Right cardiac atrium (tissue), 5 donors: ENCODE measurements at regions not wholly inside any gene's neighbourhood (a gene's known extent, or its start where the extent isn't known, plus 50 kb on each side); places are given as distances from the start of the nearest gene placed in this dataset.
"Not testable (repeated sequence)": the region's sequence is repeated elsewhere in the genome, so short reads cannot be mapped to it uniquely, and the experiment has no call there.

Source experiments
- ATAC-seq, 2 donors: fragments of 200-7000 bp; cut with Tn5 transposase; one replicate each; pipeline versions ENCODE4 v1.8.0 to v1.9.1; 2020; ENCODE audit warnings: moderate library complexity in 2 of 2, mild to moderate bottlenecking in 1 of 2
- DNase-seq, 3 donors: peaks; one replicate each; pipeline ENCODE4 v3.0.0-alpha.2; 2020
- H3K27ac ChIP-seq: one replicate; pipeline ENCODE4 v1.5.1; 2013; ENCODE audit warnings: mild to moderate bottlenecking, low read length, control low read depth, moderate library complexity
- H3K27me3 ChIP-seq: one replicate; pipeline ENCODE4 v1.6.1; 2013; ENCODE audit not compliant: control insufficient read depth, insufficient read depth
- H3K4me1 ChIP-seq: one replicate; pipeline ENCODE4 v1.6.1; 2013; ENCODE audit warnings: low read length; ENCODE audit not compliant: control insufficient read depth, insufficient read depth
- H3K4me3 ChIP-seq: one replicate; pipeline ENCODE4 v1.5.1; 2013; ENCODE audit warnings: low read length, control low read depth
- H3K9me3 ChIP-seq: one replicate; pipeline ENCODE4 v1.6.1; 2013; ENCODE audit warnings: low read length; ENCODE audit not compliant: control insufficient read depth
- WGBS: extraction: QIAGEN DNeasy Blood & Tissue Kit; methylation state at CpG from one replicate; pipeline ENCODE4 v1.1.7; 2013; 5-methylcytosine and 5-hydroxymethylcytosine counted together
- intact Hi-C, 4 donors: fragments of 100-400 bp; cut with DNase I; formaldehyde crosslinking; loops; one replicate each; pipeline versions ENCODE4 v1.11.0 to v1.14.0; 2022 to 2023
- donor health status: healthy with polysubstance abuse.
- donor health status: DM: no; HTN: yes; CAD: no.
- donor health status: DM: no; HTN: no; CAD: no.
- donor health status: DM: no; HTN: yes; CAD: no; lungs with severe emphysema.
- donor health status: DM: yes; HTN: yes; CAD: no.

DNA sequence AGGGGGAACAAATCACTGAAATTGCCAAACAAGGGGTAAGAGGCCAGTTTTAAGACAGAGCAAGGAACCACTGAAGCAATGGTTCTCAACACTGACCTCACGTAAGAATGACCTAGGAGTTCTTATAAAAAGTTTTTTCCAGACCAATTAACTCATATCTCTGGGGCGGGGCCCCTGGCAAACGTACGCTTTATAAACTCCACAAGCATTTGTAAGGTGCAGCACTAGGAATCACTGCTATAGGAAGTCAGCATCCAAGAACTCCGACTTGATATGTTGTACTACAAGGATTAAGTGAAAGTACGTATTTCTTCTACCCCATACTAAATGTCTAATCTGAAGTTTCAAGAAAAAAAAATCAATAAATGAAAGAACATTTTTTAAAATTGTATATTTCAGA, 269.9 kb downstream of the RCHY1 start:
- Histone ChIP-seq H3K4me1 (no peaks in the 10 kb centered on the region), H3K27ac (no peak overlapping the region), H3K4me3 (no peak overlapping the region), H3K27me3 (no peaks in the 10 kb centered on the region), H3K9me3 (no peaks in the 10 kb centered on the region)
- intact Hi-C loops, result no loop called here
- ATAC-seq, result no peak
- WGBS, result 84% methylated on average over 6 of the region's 6 CpGs
- no peak for DNase-seq

- Histone ChIP-seq H3K27me3 (no peaks in the 10 kb centered on the region), H3K4me1 (no peaks in the 10 kb centered on the region), H3K4me3 (no peak overlapping the region), H3K9me3 (no peaks in the 10 kb centered on the region), H3K27ac (no peak overlapping the region)
- 62% methylated on average over 3 of the region's 3 CpGs for WGBS
- no peak for DNase-seq
- no peak for ATAC-seq
- intact Hi-C loops, result no loop called here
Measured at GRCh38 chr4:75243570-75243969, 270.6 kb downstream of the RCHY1 start.

GRCh38 chr4:75235359-75235951, 278.7 kb downstream of the RCHY1 start:
- no peaks in the 10 kb centered on the region for H3K9me3 ChIP-seq
- no peak overlapping the region for H3K27ac ChIP-seq
- no peak overlapping the region for H3K4me3 ChIP-seq
- no peak for DNase-seq
- intact Hi-C loops, result no loop called here
- no peaks in the 10 kb centered on the region for H3K4me1 ChIP-seq
- no peaks in the 10 kb centered on the region for H3K27me3 ChIP-seq
- no peak for ATAC-seq

- intact Hi-C loops, result no loop called here
- ATAC-seq (no peak), DNase-seq (no peak)
- Histone ChIP-seq H3K27ac (no peak overlapping the region), H3K9me3 (no peaks in the 10 kb centered on the region), H3K4me3 (no peak overlapping the region), H3K27me3 (no peaks in the 10 kb centered on the region), H3K4me1 (no peaks in the 10 kb centered on the region)
- 39% methylated on average over 3 of the region's 3 CpGs for WGBS
Measured at GRCh38 chr4:75232546-75232945, 281.7 kb downstream of the RCHY1 start.

DNA sequence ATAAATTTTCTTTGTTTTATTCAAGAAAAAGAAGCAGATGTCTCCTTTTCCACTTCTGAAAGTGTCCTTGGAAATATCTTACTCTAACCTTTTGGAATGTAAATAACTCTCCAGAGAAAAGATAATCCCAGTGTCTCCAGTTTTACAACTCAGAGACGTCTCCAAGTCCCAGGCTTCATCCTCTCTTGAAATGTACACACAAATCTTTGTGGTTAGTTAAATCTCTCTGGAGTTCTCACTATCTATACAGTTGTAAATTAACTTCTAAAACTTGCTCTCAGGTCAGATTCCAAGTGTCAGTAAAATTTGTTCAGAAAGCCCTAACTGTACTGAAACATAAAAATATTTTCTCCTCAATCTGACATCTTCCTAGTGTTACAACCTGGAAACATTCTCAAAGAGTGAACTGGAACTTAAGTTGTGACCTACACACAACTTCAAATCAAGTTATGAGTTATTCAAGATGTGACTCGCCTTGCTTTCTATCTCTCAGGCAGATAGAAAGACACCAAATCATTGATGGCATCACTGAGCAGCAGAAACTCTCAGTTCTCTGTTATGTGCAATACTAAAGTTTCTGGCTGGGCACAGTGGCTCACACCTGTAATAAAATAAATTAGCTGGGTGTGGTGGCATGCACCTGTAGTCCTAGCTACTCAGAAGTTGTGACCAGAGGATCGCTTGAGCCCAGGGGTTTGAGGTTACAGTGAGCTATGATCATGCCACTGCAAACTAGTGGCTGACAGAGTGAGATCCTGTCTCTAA, 284.2 kb downstream of the RCHY1 start:
- ATAC-seq (no peak), DNase-seq (no peak)
- Histone ChIP-seq H3K9me3 (no peaks in the 10 kb centered on the region), H3K27me3 (no peaks in the 10 kb centered on the region), H3K27ac (no peak overlapping the region), H3K4me3 (no peak overlapping the region), H3K4me1 (no peaks in the 10 kb centered on the region)
- 59% methylated on average over 3 of the region's 3 CpGs for WGBS
- intact Hi-C loops, result no loop called here

GRCh38 chr4:75213480-75213879, 280.6 kb downstream of the PARM1 start:
- no peaks in the 10 kb centered on the region for H3K9me3 ChIP-seq
- no peaks in the 10 kb centered on the region for H3K4me1 ChIP-seq
- DNase-seq (no peak), ATAC-seq (no peak)
- no peak overlapping the region for H3K4me3 ChIP-seq
- no peak overlapping the region for H3K27ac ChIP-seq
- intact Hi-C loops, result no loop called here
- H3K27me3 ChIP-seq, result no peaks in the 10 kb centered on the region
- whole genome bisulfite sequencing, result 82% methylated on average over 2 of the region's 2 CpGs

DNA sequence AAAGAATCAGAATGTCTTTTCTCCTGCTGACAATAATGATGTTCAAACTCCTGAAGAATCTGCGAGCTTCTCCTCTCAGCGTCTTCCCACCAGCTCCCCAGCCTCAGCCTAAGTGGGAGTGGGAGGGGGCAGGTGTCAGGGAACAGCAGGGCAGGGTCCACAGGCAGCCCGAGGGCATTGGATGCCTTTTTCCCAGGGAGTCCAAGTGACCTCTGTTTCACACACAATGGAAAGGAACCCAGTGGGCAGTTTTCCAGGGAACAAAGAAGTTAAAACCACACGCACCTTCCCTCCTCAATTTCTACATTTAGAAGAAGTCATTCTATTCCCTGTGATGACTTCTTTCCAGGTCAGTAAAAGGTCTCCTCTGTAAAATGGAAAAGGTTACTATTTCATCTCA, 278.5 kb downstream of the PARM1 start:
- no peaks in the 10 kb centered on the region for H3K4me1 ChIP-seq
- WGBS, result 51% methylated on average over 4 of the region's 4 CpGs
- intact Hi-C loops, result no loop called here
- H3K27me3 ChIP-seq, result no peaks in the 10 kb centered on the region
- no peaks in the 10 kb centered on the region for H3K9me3 ChIP-seq
- H3K27ac ChIP-seq, result no peak overlapping the region
- H3K4me3 ChIP-seq, result no peak overlapping the region
- DNase-seq (no peak), ATAC-seq (no peak)

DNA sequence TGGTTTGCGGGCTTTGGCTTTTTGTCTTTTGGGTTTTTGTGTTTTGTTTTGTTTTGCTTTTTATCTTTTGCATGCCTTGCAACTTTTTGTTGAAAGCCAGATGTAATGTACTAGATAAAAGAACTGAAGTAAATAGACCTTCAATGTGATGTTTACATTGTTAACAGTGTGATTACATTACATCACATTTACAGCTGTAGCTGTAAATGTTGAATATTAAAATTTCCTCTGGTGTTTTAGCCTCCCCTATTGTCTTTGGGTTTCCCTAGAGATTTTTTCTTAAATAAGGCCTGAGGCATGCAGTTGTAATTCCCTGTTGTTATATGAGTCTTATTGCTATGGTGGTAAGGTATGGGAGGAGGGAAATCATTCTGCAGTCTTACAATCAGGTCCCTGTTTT, 275.0 kb downstream of the PARM1 start:
- 95% methylated on average over 1 of the region's 1 CpG for WGBS
- Histone ChIP-seq H3K27me3 (no peaks in the 10 kb centered on the region), H3K4me3 (no peak overlapping the region), H3K27ac (no peak overlapping the region), H3K4me1 (no peaks in the 10 kb centered on the region), H3K9me3 (no peaks in the 10 kb centered on the region)
- intact Hi-C loops, result no loop called here
- ATAC-seq (no peak), DNase-seq (no peak)

GRCh38 chr4:75195111-75195510, 262.2 kb downstream of the PARM1 start:
- Histone ChIP-seq H3K27me3 (no peaks in the 10 kb centered on the region), H3K27ac (no peak overlapping the region), H3K4me3 (no peak overlapping the region), H3K4me1 (no peaks in the 10 kb centered on the region), H3K9me3 (no peaks in the 10 kb centered on the region)
- intact Hi-C loops, result no loop called here
- 23% methylated on average over 7 of the region's 7 CpGs for WGBS
- no peak for DNase-seq
- no peak for ATAC-seq

DNA sequence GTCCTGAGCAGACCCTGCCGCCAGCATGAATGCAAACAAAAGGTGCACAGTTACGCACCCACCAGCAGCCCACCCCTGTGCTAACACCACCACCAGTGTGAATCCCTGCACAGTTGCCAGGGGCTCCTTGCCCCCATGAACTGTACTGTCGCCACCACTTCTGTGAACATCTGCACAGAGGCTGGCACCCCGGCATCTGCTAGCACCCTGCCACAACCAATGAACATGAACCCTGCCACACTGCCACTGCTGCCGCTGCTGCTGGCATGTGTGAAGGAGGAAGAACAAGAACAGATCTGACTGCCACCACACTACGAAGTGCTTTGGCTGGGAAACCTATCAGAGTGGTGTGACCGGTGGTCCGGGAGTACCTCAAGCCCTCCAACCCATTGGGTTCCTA, 261.3 kb downstream of the PARM1 start:
- Histone ChIP-seq H3K4me3 (no peak overlapping the region), H3K4me1 (no peaks in the 10 kb centered on the region), H3K9me3 (no peaks in the 10 kb centered on the region), H3K27me3 (no peaks in the 10 kb centered on the region), H3K27ac (no peak overlapping the region)
- WGBS, result 89% methylated on average over 8 of the region's 8 CpGs
- ATAC-seq (no peak), DNase-seq (no peak)
- intact Hi-C loops, result no loop called here

DNA sequence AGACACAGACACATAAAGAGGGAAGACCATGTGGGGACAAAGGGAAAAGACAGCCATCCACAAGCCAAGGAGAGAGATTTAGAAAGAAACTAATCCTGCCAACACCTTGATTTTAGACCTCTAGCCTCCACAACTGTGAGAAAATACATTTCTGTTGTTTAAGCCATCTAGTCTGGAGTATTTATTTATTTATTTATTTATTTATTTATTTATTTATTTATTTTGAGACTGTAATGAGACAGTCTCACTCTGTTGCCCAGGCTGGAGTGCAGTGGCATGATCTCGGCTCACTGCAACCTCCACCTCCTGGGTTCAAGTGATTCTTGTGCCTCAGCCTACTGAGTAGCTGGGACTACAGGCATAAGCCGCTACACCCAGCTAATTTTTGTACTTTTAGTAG, 259.3 kb downstream of the PARM1 start:
- H3K27me3 ChIP-seq, H3K9me3 ChIP-seq, H3K27ac ChIP-seq, intact Hi-C loops, ATAC-seq, H3K4me1 ChIP-seq, DNase-seq, H3K4me3 ChIP-seq: not testable (repeated sequence)
- 93% methylated on average over 2 of the region's 2 CpGs for WGBS
